GM21515 (cell line): ENCODE measurements at regions not wholly inside any gene's neighbourhood (a gene's known extent, or its start where the extent isn't known, plus 50 kb on each side); places are given as distances from the start of the nearest gene placed in this dataset.

Experiments used
- ATAC-seq: cut with Tn5 transposase; IDR thresholded peaks from one replicate; pipeline ENCODE4 v1.9.1; 2021; ENCODE audit not compliant: unreplicated experiment

GRCh38 chr14:86882818-86883217 is 1110.2 kb downstream of the GALC start:
- ATAC-seq: no peak

DNA sequence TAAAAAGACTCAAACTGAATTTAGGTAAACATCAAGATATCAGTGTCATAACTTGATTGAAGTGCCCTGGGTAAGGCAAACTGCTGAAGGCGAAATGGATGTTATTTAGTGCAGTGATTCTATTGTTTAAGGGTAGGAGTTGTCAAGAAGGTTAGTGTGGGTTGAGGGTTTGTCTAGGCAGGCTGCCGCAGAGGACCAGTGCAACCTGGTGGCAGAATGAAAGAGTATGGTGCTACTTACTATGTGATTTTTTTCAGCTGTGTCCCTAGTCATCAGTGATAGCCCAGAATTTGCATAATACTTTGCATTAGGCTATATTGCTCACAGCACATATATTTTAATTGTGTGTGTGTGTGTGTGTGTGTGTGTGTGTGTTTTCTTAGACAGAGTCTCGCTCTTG is 1127.0 kb downstream of the GALC start:
- no peak for ATAC-seq

- no peak for ATAC-seq
Measured at GRCh38 chr14:86858591-86858990, 1134.4 kb downstream of the GALC start.

DNA sequence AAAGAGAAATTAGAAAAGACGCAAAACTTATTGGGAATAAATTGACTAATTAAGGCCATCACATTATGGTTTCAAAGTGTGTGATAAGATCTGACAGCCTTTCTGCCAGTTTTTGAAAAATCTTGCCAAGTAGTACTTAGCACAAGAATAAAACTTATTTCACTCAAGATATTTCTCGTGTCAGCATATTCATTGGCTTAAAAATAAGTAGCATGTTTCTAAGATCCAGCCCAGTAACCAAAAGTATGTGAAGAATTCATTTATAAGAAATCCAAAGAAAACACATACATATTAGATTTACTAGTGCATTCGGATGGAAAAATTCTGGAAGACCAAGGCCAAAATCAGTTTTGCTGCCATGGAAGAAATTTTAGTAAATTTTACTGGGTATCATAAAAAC is 1135.0 kb downstream of the GALC start:
- ATAC-seq: no peak

GRCh38 chr14:86852530-86852929 is 1140.5 kb downstream of the GALC start:
- no peak for ATAC-seq

- no peak for ATAC-seq
Measured at GRCh38 chr14:86847140-86847539, 1145.8 kb downstream of the GALC start.

DNA sequence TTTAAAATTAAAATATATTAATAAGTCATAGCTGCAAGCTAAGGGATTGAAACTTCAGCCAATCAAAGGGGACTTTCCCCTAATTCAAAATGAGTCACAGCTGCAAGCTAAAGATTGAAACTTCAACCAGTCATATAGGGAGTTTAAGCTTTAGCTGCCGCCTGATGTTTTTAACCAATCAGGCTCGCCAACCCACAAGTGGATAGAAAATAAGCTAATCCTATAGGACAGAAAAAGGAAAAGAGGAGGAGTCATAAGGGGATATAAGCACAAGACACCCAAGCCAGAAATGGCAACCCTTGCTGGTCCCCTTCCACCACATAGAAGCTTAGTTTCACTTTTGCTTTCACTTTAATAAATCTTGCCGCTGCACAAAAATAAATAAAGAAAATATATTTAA is 1154.6 kb downstream of the GALC start:
- ATAC-seq: no peak

GRCh38 chr14:86826661-86827060 is 1166.3 kb downstream of the GALC start:
- ATAC-seq: no peak

GRCh38 chr14:86824167-86824566 is 1168.8 kb downstream of the GALC start:
- ATAC-seq: no peak

GRCh38 chr14:86823581-86823980 is 1169.4 kb downstream of the GALC start:
- no peak for ATAC-seq

DNA sequence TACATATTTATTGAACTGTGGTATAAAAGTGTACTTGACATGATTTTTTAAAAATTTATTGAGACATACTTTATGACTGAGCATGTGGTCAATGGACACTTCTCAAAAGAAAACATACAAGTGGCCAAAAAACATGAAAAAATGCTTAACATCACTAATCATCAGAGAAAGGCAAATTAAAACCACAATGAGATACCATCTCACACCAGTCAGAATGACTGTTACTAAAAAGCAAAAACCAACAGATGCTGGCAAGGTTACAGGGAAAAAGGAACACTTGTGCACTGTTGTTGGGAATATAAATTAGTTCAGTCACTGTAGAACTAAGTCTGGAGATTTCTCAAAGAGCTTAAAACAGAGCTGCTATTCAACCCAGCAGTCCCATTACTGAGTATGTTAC is 1177.6 kb downstream of the GALC start:
- ATAC-seq: no peak

DNA sequence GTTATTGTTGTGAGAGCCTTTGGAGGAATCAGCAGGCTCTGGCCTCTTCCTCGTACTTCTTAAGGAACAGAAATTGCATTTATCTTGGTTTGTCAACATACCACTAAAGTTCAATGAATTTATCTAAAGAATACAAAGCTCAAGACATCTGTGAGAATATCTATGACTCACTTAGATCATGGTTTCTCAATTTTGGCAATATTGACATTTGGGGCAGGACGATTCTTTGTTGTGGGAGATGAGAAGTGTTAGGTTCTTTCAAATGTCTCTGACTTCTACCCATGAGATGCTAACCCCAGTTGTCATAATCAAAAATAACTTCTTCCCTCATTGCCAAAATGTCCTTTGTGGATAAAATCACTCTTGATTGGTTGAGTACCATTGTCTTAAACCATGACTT is 1190.3 kb downstream of the GALC start:
- no peak for ATAC-seq

GRCh38 chr14:86799244-86799647 is 1193.7 kb downstream of the GALC start:
- ATAC-seq: no peak

DNA sequence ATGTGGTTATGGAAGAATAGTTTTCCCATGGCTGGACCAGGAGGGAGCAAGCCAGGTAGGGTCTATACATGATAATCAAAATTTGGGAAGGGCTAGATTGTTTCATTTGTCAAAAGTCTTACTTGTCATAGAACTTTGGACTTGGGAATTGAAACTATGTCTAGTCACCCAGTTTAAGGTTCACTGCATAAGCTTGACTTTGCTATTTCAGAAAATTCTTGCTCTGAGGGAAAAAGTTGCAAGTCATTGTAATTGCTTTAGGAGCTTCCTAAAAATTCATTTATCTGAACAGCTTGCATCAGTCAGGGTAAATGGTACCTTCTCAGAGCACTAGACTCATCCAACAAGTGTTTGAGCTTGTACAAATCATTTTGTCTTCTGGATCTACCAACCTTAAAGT is 1194.7 kb downstream of the GALC start:
- ATAC-seq: no peak

- no peak for ATAC-seq
Measured at GRCh38 chr14:86797075-86797351, 1196.0 kb downstream of the GALC start.

DNA sequence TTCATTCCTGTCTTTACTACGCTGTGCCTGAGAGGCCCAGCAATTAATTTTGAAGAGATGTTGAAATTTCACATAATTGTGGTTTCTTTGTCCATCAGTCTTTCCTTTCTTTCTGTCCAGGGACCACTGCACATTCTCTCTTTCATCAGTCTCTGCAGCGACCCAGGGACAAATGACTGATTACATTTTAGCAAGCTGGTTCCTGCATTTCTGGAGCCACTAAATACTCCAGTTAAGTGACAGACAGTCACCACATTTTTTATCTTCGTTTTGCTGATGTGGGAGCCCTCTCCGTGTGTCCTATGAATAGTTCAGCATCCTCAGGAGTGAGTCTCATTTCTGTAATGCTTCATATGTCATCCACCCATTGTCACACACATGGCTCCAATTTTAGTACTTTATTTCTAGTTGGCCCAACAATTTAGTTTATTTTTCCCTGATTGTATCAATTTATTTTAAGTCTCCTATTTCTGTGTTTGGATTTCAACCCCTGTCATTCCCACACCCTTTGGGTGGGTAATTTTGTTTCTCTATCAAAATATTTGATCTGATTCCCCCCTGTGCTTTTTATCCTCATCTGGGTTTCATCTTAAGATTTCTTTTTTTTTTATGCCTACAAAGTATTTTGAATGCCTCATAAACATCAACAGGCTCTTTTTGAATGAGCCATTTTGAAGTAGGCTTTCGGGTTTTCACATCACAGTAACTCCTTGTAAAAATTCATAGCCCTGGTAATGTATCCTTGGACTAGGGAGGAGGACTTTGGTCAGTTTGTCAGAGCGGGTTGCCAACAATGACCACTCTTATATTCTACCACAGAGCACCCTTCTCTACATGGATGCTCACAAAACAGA is 1196.5 kb downstream of the GALC start:
- no peak for ATAC-seq

DNA sequence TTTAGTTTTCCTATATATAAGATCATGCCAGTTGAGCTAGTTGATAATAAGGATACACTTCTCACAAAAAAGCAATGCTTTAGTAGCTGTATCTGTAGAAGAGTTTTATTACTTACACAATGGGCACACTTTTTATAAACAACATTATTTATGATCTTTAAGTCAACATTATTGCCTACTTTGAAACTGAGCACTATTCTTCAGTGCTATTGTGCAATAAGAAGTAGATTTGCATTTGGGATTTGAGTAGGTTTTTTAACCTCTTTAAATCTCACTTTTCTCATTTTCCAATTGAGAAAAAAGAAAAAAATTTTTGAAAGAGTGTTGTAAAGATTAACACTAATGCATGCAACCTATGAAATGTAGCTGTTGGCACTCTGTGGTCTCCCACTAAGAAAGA is 1198.3 kb downstream of the GALC start:
- no peak for ATAC-seq

GRCh38 chr14:86790408-86791364 is 1202.3 kb downstream of the GALC start:
- no peak for ATAC-seq

DNA sequence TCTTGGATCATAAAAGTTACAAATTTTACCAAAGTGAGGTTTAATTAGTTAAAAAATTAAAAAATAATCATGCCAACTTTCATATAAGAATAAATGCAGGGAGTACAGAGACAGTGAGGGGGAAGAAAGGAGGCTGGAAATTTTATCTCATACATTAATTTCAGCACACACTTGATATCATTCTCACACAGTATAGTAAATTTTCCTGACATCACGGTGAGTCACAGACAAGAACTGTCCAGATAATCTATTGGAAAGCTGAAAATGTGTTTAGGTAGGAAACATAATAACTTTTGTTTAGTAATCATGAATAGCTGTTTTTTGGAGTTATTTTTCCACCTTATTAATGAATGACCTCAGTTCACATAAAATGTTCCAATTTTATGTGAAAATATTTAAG is 1204.8 kb downstream of the GALC start:
- ATAC-seq: no peak

GRCh38 chr14:86787717-86788116 is 1205.3 kb downstream of the GALC start:
- no peak for ATAC-seq

DNA sequence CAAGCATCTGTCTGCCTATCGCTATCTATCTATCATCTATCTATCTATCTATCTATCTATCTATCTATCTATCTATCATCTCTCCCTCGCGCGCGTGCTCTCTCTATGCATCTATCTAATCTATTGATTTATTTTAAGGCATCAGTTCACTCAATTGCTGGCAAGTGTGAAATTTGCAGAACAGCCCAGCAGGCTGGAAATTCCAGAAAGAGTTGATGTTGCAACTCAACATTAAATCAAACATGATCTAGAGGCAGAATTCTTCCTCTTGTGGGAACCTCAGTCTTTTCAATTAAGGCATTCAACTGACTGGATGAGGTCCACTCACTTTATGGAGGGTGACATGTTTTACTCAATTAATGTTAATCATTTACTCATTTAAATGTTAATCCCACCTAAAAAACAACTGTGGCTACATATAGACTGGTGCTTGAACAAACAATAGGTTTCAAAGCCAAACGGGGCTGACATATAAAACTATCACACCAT is 1210.8 kb downstream of the GALC start:
- no peak for ATAC-seq

GRCh38 chr14:86780876-86781510 is 1212.0 kb downstream of the GALC start:
- ATAC-seq: no peak
